OCI-M2 (cell line): ENCODE measurements at regions not wholly inside any gene's neighbourhood (a gene's known extent, or its start where the extent isn't known, plus 50 kb on each side); places are given as distances from the start of the nearest gene placed in this dataset.

Source experiments
- DNase-seq: peaks from one replicate; lab custom pipeline; 2025; ENCODE audit not compliant: unreplicated experiment; lab: John Stamatoyannopoulos, UW

DNA sequence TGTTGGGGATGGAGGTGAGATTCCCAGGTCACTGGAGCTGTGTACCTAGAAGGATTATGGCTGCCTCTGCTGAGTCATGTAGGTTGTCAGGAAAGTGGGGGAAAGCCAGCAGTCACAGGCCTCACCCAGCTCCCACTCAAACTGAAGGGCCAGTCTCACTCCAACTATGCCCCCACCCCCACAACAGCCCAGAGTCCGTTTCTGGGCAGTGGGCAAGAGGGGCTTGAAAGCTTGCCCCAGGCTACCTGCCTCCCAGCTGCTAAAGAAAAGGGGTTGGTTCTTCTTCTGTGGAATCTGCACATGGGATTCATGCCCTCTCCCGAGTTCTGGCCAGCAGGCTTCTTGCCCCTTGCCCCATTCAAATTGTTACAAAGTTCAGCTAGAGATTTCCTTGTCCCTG, 116.0 kb upstream of the PGRMC2 start:
- DNase-seq: no peak

DNA sequence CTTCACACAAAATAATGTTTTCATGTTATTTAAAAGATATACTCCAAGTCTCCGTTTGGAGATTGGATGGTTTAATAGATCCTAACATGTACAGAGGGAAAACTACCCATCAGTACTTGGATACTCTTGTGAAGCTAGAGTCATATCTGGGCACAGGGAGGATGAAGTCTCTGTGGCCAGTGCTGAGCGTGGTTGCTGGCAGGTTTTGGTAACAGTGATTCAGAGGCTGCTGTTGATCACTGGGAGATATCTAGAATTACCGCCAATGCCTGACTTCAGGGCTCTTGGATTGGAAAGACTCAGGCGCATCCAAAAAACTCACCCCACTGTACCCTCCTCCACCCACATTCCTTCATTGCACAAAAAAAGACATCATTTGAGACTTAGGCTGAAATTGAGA, 107.2 kb upstream of the PGRMC2 start:
- no peak for DNase-seq

DNA sequence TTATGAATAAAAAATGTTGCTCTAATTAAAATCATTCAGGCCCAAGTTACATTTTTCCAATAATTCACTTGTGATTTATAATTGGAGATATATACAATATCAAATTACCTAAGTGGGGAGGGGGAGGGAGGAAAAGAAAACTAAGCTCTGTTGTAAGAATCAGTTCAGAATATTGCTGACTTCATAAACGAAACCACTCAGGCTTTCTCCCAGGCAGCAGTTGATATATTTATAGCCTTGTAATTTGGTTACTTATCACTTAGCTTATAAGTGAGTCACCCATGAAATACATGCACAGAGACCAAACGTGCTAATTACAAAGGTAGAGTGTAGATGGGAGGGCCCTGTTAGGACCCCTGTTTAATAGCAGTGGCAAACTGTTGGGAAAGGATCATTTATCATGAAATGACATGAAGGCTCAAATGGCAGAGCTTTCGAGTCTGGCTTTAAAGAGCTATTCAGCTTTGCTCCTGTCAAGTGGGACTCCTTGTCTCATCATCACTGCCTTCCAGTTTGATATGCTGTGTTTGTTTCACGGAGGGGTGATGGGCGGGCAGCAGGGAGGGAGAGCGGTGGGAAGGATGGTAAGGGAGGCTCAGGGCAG, 105.6 kb upstream of the PGRMC2 start:
- no peak for DNase-seq

DNA sequence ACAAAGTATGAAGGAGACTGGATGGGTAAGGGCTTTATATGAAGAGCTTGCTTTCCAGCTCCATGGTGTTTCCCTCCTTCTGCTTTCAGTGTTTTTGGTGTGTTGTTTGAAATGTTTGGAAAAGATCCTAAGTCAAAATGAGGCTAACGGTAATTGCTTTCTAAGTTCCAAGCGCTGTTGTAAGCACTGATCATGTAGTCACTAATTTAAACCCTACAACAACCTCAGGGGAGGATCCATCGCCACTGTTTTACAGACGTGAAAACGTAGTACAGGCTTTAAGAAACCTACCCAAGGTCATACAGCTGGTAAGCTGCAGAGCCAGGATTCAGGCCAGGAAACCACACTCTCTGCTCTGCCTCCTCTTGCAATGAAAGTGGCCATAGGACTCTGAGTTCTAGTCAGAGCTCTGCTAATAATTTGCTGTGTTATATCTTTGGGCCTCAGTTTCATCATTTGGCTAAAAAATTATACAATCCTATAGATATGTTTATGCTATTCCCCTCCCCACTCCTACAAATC, 102.9 kb upstream of the PGRMC2 start:
- no peak for DNase-seq

DNA sequence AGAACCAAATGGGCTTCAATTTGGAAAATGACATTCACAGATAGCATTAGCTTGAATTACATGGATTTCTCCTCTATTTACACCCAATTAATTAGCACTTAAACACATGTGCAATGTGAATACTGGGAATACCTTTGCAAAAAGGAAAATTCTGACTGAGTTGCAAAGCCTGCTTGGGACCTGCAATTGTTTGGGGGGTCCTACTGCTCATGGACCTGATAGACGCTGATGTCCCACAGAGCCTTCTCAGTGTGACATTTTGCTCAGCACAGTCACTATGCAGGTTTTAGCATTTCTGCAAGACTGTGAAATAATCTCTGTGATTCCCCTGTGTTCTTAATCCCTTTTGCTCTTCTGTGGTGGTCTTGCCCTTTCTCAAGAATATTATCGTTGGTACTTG, 101.2 kb upstream of the PGRMC2 start:
- no peak for DNase-seq

DNA sequence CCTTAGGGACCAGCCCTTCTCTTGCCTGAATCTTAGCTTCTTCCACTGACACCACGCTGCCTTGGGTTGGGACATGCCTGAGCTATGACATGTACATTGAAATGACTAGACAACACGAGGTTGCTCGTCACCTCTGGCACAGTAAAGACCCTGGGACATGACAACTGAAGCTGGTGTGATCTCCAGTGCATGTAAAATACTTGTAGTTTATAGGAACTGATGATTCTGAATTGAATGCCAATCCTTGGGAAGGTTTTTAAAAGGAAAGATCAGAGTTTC, 100.7 kb upstream of the PGRMC2 start:
- DNase-seq: no peak

DNA sequence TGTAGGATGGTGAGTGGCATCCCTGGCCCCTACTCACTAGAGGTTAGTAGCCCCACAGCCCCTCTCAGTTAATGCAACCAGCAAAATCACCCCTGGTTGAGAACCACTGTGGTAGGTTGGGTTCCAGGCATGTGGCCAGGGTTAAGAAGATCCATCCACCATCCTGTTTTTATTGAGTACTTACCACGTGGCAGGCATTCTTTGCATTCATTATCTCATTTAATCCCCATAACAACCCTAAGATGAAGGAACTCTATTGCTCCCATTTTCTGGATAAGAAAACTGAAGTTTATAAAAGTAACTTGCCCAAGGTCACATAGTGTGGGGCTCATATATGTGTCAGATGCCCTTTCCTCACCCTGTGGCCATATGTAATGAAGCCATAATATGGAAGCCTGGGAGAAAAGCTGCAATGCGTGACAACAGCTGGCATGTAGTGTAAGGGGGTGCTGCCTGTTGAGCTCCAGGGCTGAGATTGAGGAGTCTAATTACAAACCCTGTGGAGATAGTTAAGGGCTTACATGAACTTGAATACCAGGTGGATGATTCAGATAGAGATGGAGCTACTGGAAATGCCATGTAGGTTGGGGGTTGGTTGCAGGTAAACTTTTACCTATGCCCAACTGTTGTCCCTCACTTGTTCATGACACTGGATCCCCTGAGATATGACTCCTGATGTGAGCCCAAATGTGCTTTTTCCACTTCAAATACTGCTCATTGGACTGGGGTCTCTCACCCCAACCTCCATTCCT, 100.2 kb upstream of the PGRMC2 start:
- DNase-seq: no peak

DNA sequence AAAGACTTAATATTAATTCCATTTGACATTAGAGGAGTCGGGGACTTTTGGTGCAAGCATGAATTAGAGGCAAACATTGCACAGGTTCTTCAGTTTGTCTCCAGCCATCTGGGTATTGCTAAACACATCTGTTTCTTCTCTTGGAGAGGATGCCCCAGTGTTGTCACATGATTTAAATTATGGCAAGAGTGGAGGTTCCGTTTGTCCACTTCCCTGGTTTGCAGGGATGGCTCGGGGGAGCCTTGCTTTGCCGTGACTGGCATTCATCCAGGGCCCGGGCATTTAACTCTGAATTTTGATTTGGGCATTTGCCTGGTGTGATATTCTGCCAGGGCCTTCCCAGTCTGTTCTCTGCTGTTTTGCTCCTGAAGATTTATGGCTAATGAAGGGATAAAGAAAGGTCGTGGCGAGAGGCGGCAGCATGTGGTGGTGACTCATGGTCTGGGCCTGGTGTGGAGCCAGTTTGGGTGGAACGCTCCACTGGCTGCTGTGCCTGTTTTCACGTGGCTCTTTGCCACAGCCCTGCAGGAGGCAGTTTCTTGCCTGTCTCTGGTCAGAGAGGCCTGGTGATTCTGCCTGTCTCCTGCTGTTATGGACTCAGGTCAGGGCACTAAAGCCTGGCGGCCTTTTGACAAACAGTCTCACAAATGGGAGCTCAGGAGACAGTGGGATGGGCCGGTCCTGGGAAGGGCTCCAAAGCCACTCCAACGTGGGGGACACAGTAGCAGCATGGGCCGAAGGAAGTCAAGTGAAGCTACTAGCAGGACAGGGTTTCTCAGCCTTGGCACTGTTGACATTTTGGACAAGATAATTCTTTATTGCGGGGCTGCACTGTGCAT, 99.4 kb upstream of the PGRMC2 start:
- no peak for DNase-seq

DNA sequence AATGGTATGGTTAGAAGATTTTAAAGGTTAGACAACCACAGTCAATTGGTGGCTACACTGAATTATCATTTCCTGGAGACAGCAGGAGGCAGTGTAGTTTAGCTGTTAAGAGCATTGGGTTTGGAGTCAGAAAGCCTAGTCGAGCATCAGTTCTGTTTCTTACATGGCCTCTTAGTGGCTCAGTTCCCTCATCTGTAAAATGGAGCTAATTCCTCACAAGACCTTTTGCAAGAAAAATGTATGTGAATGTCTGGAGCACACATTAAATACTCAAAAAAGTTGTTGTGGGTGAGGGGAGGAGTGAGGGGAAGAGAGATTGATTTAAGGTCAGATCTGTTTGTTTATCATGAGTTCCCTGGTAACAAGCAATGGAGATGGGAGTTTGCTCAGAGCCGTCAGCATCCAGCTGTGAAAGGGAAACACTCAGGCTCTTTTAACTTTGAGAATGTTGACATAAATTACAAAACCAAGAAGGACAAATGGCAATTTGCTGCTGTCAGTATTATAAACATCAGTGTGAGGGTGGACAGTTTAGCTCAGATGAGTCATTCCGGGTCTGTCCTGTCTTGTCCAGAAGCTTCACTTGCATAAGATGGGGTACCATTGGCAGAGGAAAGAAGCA, 98.2 kb upstream of the PGRMC2 start:
- DNase-seq: no peak

DNA sequence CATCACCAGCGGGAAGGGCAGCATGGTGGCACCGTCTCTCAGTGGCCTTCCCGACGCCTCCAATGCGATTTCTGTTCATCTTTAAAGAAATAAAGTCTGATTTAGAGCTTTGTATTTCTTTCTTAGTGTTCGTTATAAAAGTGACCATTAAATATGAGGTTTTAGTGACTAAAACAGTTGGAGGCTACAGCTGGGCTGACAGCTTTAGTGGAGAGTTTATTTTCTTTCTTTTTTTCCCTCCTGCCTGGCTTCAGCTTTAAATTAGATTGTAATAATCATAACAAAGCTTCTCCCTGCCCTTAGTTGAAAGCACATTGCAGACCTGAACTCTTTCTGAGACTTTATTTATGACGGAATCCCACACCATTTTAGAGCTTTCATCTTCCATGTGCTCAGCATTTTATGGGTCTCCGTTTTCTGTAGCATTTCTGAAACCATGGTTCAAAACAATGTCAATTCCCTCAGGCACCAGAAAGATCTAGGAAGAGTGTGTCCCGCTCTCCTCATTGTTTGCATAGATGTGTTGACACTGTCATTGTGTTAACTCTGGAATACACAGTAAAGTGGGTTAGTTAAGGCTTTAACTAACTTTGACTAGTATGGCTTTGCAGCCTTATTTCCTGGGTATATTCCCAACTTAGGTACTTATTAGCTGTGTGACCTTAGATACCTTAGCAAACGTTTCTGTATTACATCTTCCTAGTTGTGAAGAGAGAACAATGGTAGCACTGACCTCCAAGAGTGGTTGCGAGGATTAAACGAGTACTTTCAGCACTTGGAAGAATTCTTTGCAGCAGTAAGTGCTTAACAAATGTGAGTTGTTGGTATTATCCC, 97.4 kb upstream of the PGRMC2 start:
- DNase-seq: no peak

DNA sequence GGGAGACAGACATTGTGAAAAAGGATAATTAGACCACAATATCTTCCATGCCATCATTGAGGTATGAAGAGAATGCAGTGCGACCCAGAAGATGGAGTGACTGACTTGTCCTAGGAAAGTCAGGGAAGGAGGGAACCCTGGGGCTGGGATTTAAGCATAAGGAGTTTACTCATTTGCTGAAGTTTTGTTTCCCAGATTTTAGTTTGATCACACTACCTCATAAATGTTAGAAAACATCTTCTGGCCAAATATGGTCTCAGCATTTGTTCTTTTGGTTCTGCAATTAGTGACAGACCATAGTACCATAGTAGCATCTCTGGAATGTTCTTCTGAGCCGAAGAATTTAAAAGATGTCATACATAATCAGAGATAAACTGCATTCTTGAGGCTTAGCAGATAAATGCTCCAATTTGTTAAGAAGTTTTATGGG, 96.5 kb upstream of the PGRMC2 start:
- DNase-seq: no peak

DNA sequence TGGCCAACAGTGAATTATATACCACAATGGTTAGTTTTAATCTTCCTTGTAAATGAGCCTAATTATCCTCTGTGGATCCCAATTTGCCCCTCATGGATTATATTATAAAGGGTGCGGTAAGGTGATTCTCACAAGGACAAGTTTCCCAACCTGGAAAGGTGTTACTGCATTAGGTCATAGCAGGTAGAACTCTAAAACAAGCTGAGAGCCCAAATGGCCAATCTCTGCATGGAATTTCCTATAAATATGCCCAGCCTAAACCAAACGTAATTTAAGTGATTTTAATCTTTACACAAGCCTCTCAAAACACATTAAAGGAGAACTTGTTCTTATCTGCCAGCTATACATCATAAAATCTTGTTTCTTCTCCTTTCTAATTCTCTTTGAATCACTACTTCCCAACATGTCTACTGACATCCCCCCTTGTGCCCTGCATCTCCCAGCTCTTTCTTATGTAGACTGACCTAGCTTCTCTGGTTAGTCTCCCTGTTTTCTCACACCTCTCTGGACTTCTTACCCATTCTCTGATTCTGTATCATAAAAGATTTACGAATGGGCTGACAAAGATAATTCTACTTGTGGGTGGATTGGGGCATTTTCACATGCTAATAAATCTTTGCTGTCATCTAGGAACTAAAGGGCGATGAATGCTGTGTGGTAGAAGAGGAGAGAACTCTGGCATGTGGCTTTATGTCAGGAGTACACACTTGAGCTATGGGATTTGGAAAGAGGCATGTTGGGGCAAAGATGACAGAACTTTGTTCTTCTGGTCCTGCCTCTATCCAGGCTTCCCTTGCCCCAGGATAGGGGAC, 94.3 kb upstream of the PGRMC2 start:
- DNase-seq: no peak

DNA sequence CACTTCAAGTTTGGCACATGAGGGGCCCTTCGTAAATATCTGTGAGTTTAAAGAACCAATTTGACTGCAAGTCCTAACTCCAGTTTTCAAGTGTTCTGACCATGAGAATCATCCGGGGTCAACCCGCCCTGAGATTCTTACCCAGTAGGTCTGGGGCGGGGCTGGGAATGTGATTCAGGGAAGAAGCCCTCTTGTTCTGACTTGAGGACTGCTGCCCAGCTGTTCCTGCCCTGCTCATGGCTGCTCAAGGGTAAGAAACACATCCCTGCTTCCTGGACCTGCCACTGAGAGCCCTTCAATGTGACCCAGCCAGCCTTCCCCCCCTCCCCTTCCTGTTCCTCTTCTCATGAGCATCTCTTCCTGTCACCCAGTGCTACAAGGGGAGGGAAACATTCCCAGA, 92.7 kb upstream of the PGRMC2 start:
- no peak for DNase-seq

DNA sequence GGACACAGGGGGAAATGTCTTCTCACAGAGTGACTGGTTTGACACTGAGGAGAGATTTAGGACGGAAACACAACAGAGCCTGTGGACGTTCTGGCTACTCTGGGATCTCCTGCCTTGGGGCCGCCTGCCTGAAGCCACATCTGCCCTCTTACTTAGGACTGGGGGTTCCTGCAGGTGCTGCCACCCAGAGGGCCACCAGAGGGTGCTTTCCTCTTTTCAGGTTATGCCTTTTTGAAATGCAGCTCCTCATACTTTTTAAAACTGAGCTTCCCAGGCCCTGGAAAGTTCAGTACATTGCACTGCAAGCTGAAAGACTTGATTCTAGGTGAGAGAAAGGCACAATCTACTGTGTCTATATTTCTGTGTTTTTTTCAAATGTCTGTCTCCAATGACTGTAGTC, 92.2 kb upstream of the PGRMC2 start:
- DNase-seq: no peak

DNA sequence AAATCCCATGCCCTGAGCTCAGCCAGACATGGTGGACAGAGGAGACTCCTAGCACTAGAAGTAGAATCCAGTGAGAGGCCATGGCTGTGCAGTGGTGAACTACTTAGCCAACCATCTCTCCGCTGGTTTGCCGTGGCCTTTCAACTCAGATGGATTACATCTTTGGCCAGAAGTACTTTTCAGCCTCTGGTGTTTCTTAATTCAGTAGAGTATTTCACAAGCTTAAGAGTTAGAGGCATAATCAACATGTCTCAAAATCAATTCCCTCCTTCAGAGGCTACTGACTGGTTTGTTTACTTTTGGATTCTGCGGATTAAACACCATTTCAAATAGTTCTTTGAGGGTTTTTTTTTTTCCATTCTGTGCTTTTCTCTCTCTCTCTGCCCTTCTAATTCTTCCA, 91.1 kb upstream of the PGRMC2 start:
- DNase-seq: no peak

DNA sequence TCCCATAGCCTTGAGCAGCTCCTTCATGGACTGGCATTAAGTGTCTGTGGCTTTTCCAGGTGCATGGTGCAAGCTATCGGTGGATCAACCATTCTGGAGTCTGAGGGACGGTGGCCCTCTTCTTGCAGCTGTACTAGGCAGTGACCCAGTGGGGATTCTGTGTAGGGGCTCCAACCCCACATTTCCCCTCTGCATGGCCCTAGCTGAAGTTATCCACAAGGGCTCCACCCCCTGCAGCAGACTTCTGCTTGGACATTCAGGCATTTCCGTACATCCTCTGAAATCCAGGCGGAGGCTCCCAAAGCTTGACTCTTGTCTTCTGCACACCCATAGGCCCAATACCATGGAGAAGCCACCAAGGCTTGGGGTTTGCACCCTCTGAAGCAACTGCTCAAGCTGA, 89.3 kb upstream of the PGRMC2 start:
- DNase-seq: no peak

DNA sequence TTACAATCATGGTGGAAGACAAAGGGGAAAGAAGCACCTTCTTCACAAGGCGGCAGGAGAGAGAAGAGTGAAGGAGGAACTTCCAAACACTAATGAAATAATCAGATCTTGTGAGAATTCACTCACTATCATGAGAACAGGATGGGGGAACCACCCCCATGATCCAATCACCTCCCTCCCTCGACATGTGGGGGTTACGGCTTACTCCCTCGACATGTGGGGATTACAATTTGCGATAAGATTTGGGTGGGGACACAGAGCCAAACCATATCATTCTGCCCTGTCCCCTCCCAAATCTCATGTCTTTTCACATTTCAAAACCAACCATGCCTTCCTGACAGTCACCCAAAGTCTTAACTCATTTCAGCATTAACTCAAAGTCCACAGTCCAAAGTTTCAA, 88.7 kb upstream of the PGRMC2 start:
- no peak for DNase-seq

DNA sequence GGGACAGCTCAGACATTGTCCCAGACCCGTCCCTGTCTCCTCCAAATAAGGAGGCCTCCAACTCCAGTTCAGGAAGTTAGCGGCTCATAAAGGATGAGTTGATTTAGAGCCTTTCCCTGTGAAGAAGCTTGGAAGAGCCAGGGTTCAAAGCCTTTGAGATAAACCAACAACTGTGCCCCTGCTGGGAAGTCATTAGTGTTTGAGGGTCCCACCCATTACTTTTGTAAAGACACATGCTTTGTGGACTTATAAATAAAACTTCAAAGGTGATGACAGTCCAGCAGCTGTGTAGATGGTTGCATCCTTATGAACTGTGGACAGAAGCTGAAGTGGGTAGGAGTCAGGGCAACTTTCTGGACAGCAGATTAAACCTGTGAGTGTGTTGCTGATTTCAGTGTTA, 86.0 kb upstream of the PGRMC2 start:
- no peak for DNase-seq

DNA sequence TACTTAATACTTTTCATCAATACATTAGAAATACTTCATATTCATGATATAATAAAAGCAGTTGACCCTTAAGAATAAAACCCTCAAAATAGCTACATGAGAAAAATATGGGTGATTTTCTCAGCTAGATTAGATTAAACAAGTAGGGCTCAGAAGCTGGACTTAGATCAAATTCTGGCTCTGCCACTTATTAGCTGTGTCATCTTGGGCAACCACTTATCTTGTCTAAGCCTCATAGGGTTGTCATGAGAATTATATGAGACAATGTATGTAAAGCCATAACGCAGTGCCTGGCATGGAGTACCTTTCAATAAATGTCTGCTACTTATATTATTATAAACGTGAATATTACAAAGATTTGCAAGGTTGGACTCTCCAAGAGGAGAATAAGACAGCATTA, 84.3 kb upstream of the PGRMC2 start:
- no peak for DNase-seq
